GM23338 (cell line): ENCODE measurements at regions not wholly inside any gene's neighbourhood (a gene's known extent, or its start where the extent isn't known, plus 50 kb on each side); places are given as distances from the start of the nearest gene placed in this dataset.

Source experiments
- ATAC-seq: fragments of 200-7000 bp; cut with Tn5 transposase; 3 replicates; pipeline ENCODE4 v1.9.1; 2020
- DNase-seq: peaks from one replicate; pipeline ENCODE4 v3.0.0-alpha.2; 2015; ENCODE audit warnings: low spot score
- H2AFZ ChIP-seq: fragments of 200-600 bp; sonication (generic); 2 replicates; pipeline ENCODE4 v1.8.0; 2016; ENCODE audit warnings: antibody characterized with exemption, mild to moderate bottlenecking, moderate library complexity
- H3F3A ChIP-seq: fragments of 200-600 bp; sonication (generic); replicated peaks from 2 replicates; pipeline ENCODE4 v1.8.0; 2017; ENCODE audit warnings: antibody characterized with exemption, mixed run types, low read depth
- H3K27ac ChIP-seq: fragments of 200-600 bp; sonication (generic); 2 replicates; pipeline ENCODE4 v1.6.1; 2016; ENCODE audit warnings: low read depth
- H3K27me3 ChIP-seq: fragments of 200-600 bp; sonication (generic); 2 replicates; pipeline ENCODE4 v1.8.0; 2016; ENCODE audit warnings: mild to moderate bottlenecking, mixed run types, moderate library complexity; ENCODE audit not compliant: insufficient read depth
- H3K36me3 ChIP-seq: fragments of 200-600 bp; sonication (generic); 2 replicates; pipeline ENCODE4 v1.8.0; 2016; ENCODE audit warnings: mild to moderate bottlenecking; ENCODE audit not compliant: insufficient read depth
- H3K4me1 ChIP-seq: fragments of 200-600 bp; sonication (generic); 2 replicates; pipeline ENCODE4 v1.8.0; 2016; ENCODE audit warnings: mild to moderate bottlenecking, moderate library complexity; ENCODE audit not compliant: insufficient read depth
- H3K4me2 ChIP-seq: fragments of 200-600 bp; sonication (generic); 2 replicates; pipeline ENCODE4 v1.7.1; 2017; ENCODE audit warnings: mixed run types
- H3K4me3 ChIP-seq: fragments of 200-600 bp; sonication (generic); 2 replicates; pipeline ENCODE4 v1.6.1; 2016; ENCODE audit warnings: mixed run types
- H3K79me2 ChIP-seq: fragments of 200-600 bp; sonication (generic); replicated peaks from 2 replicates; pipeline ENCODE4 v1.8.0; 2017; ENCODE audit warnings: mild to moderate bottlenecking; ENCODE audit not compliant: insufficient read depth
- H3K9me2 ChIP-seq: fragments of 200-600 bp; sonication (generic); 2 replicates; pipeline ENCODE4 v1.8.0; 2017; ENCODE audit not compliant: insufficient read depth
- H4K20me1 ChIP-seq: fragments of 200-600 bp; sonication (generic); replicated peaks from 2 replicates; pipeline ENCODE4 v1.8.0; 2017; ENCODE audit warnings: mild to moderate bottlenecking; ENCODE audit not compliant: insufficient read depth
- H3K27ac Mint-ChIP-seq: 2 replicates; pipeline ENCODE4 v1.8.0; 2020; ENCODE audit warnings: inconsistent platforms, mild to moderate bottlenecking, moderate library complexity, mixed read lengths
- H3K27me3 Mint-ChIP-seq: 3 replicates; pipeline ENCODE4 v1.8.0; 2022; ENCODE audit warnings: low read depth, mild to moderate bottlenecking, moderate library complexity, mixed read lengths, inconsistent platforms; ENCODE audit not compliant: insufficient read depth, poor library complexity
- H3K36me3 Mint-ChIP-seq: 3 replicates; pipeline ENCODE4 v1.8.0; 2021; ENCODE audit warnings: low read depth, mild to moderate bottlenecking, inconsistent platforms, moderate library complexity, mixed read lengths
- H3K4me1 Mint-ChIP-seq: 3 replicates; pipeline ENCODE4 v1.8.0; 2020; ENCODE audit warnings: mild to moderate bottlenecking, inconsistent platforms, mixed read lengths
- H3K4me3 Mint-ChIP-seq: 3 replicates; pipeline ENCODE4 v1.8.0; 2021; ENCODE audit warnings: moderate library complexity, mild to moderate bottlenecking, inconsistent platforms, mixed read lengths
- H3K9me3 Mint-ChIP-seq: 3 replicates; pipeline ENCODE4 v1.8.0; 2020; ENCODE audit warnings: moderate library complexity, mild to moderate bottlenecking, inconsistent platforms, mixed read lengths
- CREB1 ChIP-seq: fragments of 250-450 bp; sonication (Bioruptor Pico); IDR thresholded peaks from 2 replicates; pipeline ENCODE4 v1.5.0; 2020; ENCODE audit warnings: low read depth, mild to moderate bottlenecking, moderate library complexity
- ETS1 ChIP-seq: IDR thresholded peaks from 2 replicates; pipeline ENCODE4 v1.6.1; 2016; ENCODE audit warnings: antibody characterized with exemption
- EZH2 ChIP-seq: fragments of 200-600 bp; sonication (generic); IDR thresholded peaks from one replicate; pipeline ENCODE4 v1.8.0; 2017; ENCODE audit warnings: antibody characterized with exemption, mild to moderate bottlenecking, low read depth; ENCODE audit not compliant: unreplicated experiment
- EZH2phosphoT487 ChIP-seq: fragments of 200-600 bp; sonication (generic); IDR thresholded peaks from one replicate; pipeline ENCODE4 v1.8.1; 2018; ENCODE audit warnings: antibody characterized with exemption; ENCODE audit not compliant: unreplicated experiment
- JUNB ChIP-seq: IDR thresholded peaks from one replicate; pipeline ENCODE4 v1.6.1; 2016; ENCODE audit warnings: antibody characterized with exemption; ENCODE audit not compliant: unreplicated experiment
- STAT1 ChIP-seq: IDR thresholded peaks from one replicate; pipeline ENCODE4 v1.6.1; 2016; ENCODE audit warnings: antibody characterized with exemption; ENCODE audit not compliant: unreplicated experiment
- ZNF114 ChIP-seq: fragments of 250-450 bp; sonication (Bioruptor Pico); IDR thresholded peaks from 2 replicates; pipeline ENCODE4 v1.5.0; 2020; ENCODE audit warnings: mild to moderate bottlenecking, moderate library complexity
- ZNF331 ChIP-seq: fragments of 250-450 bp; sonication (Bioruptor Pico); IDR thresholded peaks from 2 replicates; pipeline ENCODE4 v1.5.0; 2020; ENCODE audit warnings: low read depth, mild to moderate bottlenecking, moderate library complexity
- ZNF462 ChIP-seq: fragments of 250-450 bp; sonication (Bioruptor Pico); IDR thresholded peaks from 2 replicates; pipeline ENCODE4 v1.5.0; 2020; ENCODE audit warnings: mild to moderate bottlenecking, moderate library complexity
- TF ChIP-seq, protein P1 (sequence below): IDR thresholded peaks from one replicate; pipeline ENCODE4 v1.6.1; 2018; ENCODE audit warnings: antibody characterized with exemption; ENCODE audit not compliant: unreplicated experiment

- H3K4me3 Mint-ChIP-seq: no peak overlapping the region
- DNase-seq: no peak
Observed at GRCh38 chr1:58030456-58030855, 516.1 kb downstream of the OMA1 start.

More at GRCh38 chr1:58030456-58030855, 516.1 kb downstream of the OMA1 start:
- TF ChIP-seq STAT1 (no peak), CREB1 (no peak), ZNF462 (CRISPR knock-in tag) (no peak), ZNF114 (CRISPR knock-in tag) (no peak), ETS1 (no peak), EZH2phosphoT487 (no peak), ZNF331 (no peak), JUNB (no peak), EZH2 (no peak)
- TF ChIP-seq, protein P1, sequence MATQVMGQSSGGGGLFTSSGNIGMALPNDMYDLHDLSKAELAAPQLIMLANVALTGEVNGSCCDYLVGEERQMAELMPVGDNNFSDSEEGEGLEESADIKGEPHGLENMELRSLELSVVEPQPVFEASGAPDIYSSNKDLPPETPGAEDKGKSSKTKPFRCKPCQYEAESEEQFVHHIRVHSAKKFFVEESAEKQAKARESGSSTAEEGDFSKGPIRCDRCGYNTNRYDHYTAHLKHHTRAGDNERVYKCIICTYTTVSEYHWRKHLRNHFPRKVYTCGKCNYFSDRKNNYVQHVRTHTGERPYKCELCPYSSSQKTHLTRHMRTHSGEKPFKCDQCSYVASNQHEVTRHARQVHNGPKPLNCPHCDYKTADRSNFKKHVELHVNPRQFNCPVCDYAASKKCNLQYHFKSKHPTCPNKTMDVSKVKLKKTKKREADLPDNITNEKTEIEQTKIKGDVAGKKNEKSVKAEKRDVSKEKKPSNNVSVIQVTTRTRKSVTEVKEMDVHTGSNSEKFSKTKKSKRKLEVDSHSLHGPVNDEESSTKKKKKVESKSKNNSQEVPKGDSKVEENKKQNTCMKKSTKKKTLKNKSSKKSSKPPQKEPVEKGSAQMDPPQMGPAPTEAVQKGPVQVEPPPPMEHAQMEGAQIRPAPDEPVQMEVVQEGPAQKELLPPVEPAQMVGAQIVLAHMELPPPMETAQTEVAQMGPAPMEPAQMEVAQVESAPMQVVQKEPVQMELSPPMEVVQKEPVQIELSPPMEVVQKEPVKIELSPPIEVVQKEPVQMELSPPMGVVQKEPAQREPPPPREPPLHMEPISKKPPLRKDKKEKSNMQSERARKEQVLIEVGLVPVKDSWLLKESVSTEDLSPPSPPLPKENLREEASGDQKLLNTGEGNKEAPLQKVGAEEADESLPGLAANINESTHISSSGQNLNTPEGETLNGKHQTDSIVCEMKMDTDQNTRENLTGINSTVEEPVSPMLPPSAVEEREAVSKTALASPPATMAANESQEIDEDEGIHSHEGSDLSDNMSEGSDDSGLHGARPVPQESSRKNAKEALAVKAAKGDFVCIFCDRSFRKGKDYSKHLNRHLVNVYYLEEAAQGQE: no peak
- H3K27me3 ChIP-seq: no peaks in the 10 kb centered on the region
- H3K27ac Mint-ChIP-seq: no peak overlapping the region
- peak overlapping the region; percentile 24; the same call in 1 of the 2 replicates for H3K4me3 ChIP-seq
- H3K9me3 Mint-ChIP-seq: no peaks in the 10 kb centered on the region
- H3K4me1 Mint-ChIP-seq: peaks cover 52% of the 10 kb centered on the region
- H3K9me2 ChIP-seq: no peaks in the 10 kb centered on the region; the same call in 1 of the 2 replicates
- H4K20me1 ChIP-seq: no peaks in the 10 kb centered on the region
- H3K36me3 ChIP-seq: no peaks in the 10 kb centered on the region
- peaks cover 48% of the 10 kb centered on the region for H3K4me1 ChIP-seq
- peak overlapping the region; percentile 95 for H3K27ac ChIP-seq
- H3K36me3 Mint-ChIP-seq: peaks cover 3% of the 10 kb centered on the region; the same call in 1 of the 3 replicates
- H2AFZ ChIP-seq: no peak overlapping the region
- peak overlapping the region; percentile 64 for H3K4me2 ChIP-seq
- ATAC-seq: no peak
- no peaks in the 10 kb centered on the region for H3K79me2 ChIP-seq
- peaks cover 5% of the 10 kb centered on the region for H3K27me3 Mint-ChIP-seq
- peaks cover 25% of the 10 kb centered on the region for H3F3A ChIP-seq
